Karpas-422 (cell line): ENCODE measurements at regions not wholly inside any gene's neighbourhood (a gene's known extent, or its start where the extent isn't known, plus 50 kb on each side); places are given as distances from the start of the nearest gene placed in this dataset.

Experiments used
- DNase-seq: peaks from one replicate; pipeline ENCODE4 v3.0.0-alpha.2; 2015
- H2AFZ ChIP-seq: fragments of 200-600 bp; sonication (generic); 2 replicates; pipeline ENCODE4 v1.6.1; 2014; ENCODE audit warnings: antibody characterized with exemption, low read length, mixed read lengths
- H3K27ac ChIP-seq: fragments of 200-600 bp; sonication (generic); 2 replicates; pipeline ENCODE4 v1.5.1; 2014; ENCODE audit warnings: mild to moderate bottlenecking, low read length, moderate library complexity
- H3K27me3 ChIP-seq: fragments of 200-600 bp; sonication (generic); 2 replicates; pipeline ENCODE4 v1.6.1; 2014; ENCODE audit warnings: low read length, mixed read lengths
- H3K36me3 ChIP-seq: fragments of 200-600 bp; sonication (generic); 2 replicates; pipeline ENCODE4 v1.6.1; 2014; ENCODE audit warnings: low read length, mixed read lengths; ENCODE audit not compliant: insufficient read depth
- H3K4me1 ChIP-seq: fragments of 200-600 bp; sonication (generic); 2 replicates; pipeline ENCODE4 v1.6.1; 2014; ENCODE audit warnings: mild to moderate bottlenecking, low read length, mixed read lengths
- H3K4me2 ChIP-seq: fragments of 200-600 bp; sonication (generic); 2 replicates; pipeline ENCODE4 v1.6.1; 2014; ENCODE audit warnings: low read length, low read depth, mild to moderate bottlenecking; ENCODE audit not compliant: poor library complexity, severe bottlenecking
- H3K4me3 ChIP-seq: fragments of 200-600 bp; sonication (generic); 2 replicates; pipeline ENCODE4 v1.5.1; 2014; ENCODE audit warnings: mild to moderate bottlenecking, antibody characterized with exemption, low read length, mixed read lengths
- H3K79me2 ChIP-seq: fragments of 200-600 bp; sonication (generic); 2 replicates; pipeline ENCODE4 v1.6.1; 2014; ENCODE audit warnings: mild to moderate bottlenecking, low read length, mixed read lengths
- H3K9ac ChIP-seq: fragments of 200-600 bp; sonication (generic); 2 replicates; pipeline ENCODE4 v1.6.0; 2014; ENCODE audit warnings: low read length
- H3K9me2 ChIP-seq: fragments of 200-600 bp; sonication (generic), shearing (Covaris generic); replicated peaks from 2 replicates; pipeline ENCODE4 v1.6.0; 2014; ENCODE audit warnings: mild to moderate bottlenecking, low read length, moderate library complexity; ENCODE audit not compliant: insufficient read depth
- H3K9me3 ChIP-seq: fragments of 300-700, 200-600 bp; sonication (generic); 2 replicates; pipeline ENCODE4 v1.6.1; 2014; ENCODE audit warnings: low read length, mixed read lengths
- H4K20me1 ChIP-seq: fragments of 200-600 bp; sonication (generic); 2 replicates; pipeline ENCODE4 v1.6.1; 2014; ENCODE audit warnings: mild to moderate bottlenecking, antibody characterized with exemption, low read length, low read depth; ENCODE audit not compliant: insufficient read depth

- Histone ChIP-seq H3K27me3 (no peaks in the 10 kb centered on the region), H2AFZ (no peak overlapping the region), H3K27ac (no peak overlapping the region), H4K20me1 (no peaks in the 10 kb centered on the region), H3K79me2 (no peaks in the 10 kb centered on the region), H3K4me2 (no peak overlapping the region), H3K9ac (no peak overlapping the region), H3K9me2 (no peaks in the 10 kb centered on the region), H3K36me3 (no peaks in the 10 kb centered on the region), H3K9me3 (no peaks in the 10 kb centered on the region; the same call in 1 of the 2 replicates), H3K4me3 (no peak overlapping the region), H3K4me1 (no peaks in the 10 kb centered on the region)
- no peak for DNase-seq
Observed at GRCh38 chr10:131778842-131779241, 122.0 kb upstream of the PPP2R2D start.

GRCh38 chr10:131779661-131780394 is 121.0 kb upstream of the PPP2R2D start:
- Histone ChIP-seq H3K4me3 (no peak overlapping the region), H4K20me1 (no peaks in the 10 kb centered on the region), H3K4me1 (no peaks in the 10 kb centered on the region), H3K79me2 (no peaks in the 10 kb centered on the region), H3K27me3 (no peaks in the 10 kb centered on the region), H3K9ac (no peak overlapping the region), H2AFZ (no peak overlapping the region), H3K4me2 (no peak overlapping the region), H3K9me3 (no peaks in the 10 kb centered on the region; the same call in 1 of the 2 replicates), H3K36me3 (no peaks in the 10 kb centered on the region), H3K9me2 (no peaks in the 10 kb centered on the region), H3K27ac (no peak overlapping the region)
- no peak for DNase-seq

GRCh38 chr10:131781076-131781475 is 119.7 kb upstream of the PPP2R2D start:
- Histone ChIP-seq H3K36me3 (no peaks in the 10 kb centered on the region), H3K9me3 (no peaks in the 10 kb centered on the region; the same call in 1 of the 2 replicates), H3K4me3 (no peak overlapping the region), H2AFZ (no peak overlapping the region), H3K27ac (no peak overlapping the region), H3K9ac (no peak overlapping the region), H3K27me3 (no peaks in the 10 kb centered on the region), H4K20me1 (no peaks in the 10 kb centered on the region), H3K79me2 (no peaks in the 10 kb centered on the region), H3K9me2 (no peaks in the 10 kb centered on the region), H3K4me2 (no peak overlapping the region), H3K4me1 (no peaks in the 10 kb centered on the region)
- no peak for DNase-seq

GRCh38 chr10:131781791-131782190 is 119.0 kb upstream of the PPP2R2D start:
- H3K27ac ChIP-seq = no peak overlapping the region
- no peak overlapping the region for H3K4me3 ChIP-seq
- no peaks in the 10 kb centered on the region for H4K20me1 ChIP-seq
- no peak overlapping the region for H3K4me2 ChIP-seq
- H3K9ac ChIP-seq = no peak overlapping the region
- no peaks in the 10 kb centered on the region; the same call in 1 of the 2 replicates for H3K9me3 ChIP-seq
- no peaks in the 10 kb centered on the region for H3K27me3 ChIP-seq
- no peaks in the 10 kb centered on the region for H3K79me2 ChIP-seq
- no peaks in the 10 kb centered on the region for H3K9me2 ChIP-seq
- no peak overlapping the region for H2AFZ ChIP-seq
- DNase-seq = no peak
- no peaks in the 10 kb centered on the region for H3K36me3 ChIP-seq
- no peaks in the 10 kb centered on the region for H3K4me1 ChIP-seq

GRCh38 chr10:131784363-131785120 is 116.3 kb upstream of the PPP2R2D start:
- Histone ChIP-seq H3K4me2 (no peak overlapping the region), H3K4me3 (no peak overlapping the region), H2AFZ (no peak overlapping the region), H3K27me3 (no peaks in the 10 kb centered on the region; the same call in 1 of the 2 replicates), H4K20me1 (no peaks in the 10 kb centered on the region), H3K79me2 (no peaks in the 10 kb centered on the region), H3K27ac (no peak overlapping the region), H3K4me1 (no peaks in the 10 kb centered on the region), H3K9me2 (no peaks in the 10 kb centered on the region), H3K36me3 (no peaks in the 10 kb centered on the region), H3K9me3 (no peaks in the 10 kb centered on the region), H3K9ac (no peak overlapping the region)
- DNase-seq = no peak

- Histone ChIP-seq H3K36me3 (no peaks in the 10 kb centered on the region), H3K9me3 (no peaks in the 10 kb centered on the region), H3K4me1 (no peaks in the 10 kb centered on the region), H3K9ac (no peak overlapping the region), H2AFZ (no peak overlapping the region), H3K4me2 (no peak overlapping the region), H3K9me2 (no peaks in the 10 kb centered on the region), H4K20me1 (no peaks in the 10 kb centered on the region), H3K27ac (no peak overlapping the region), H3K27me3 (no peaks in the 10 kb centered on the region; the same call in 1 of the 2 replicates), H3K4me3 (no peak overlapping the region), H3K79me2 (no peaks in the 10 kb centered on the region)
- no peak for DNase-seq
Observed at GRCh38 chr10:131785121-131785460, 115.7 kb upstream of the PPP2R2D start.

GRCh38 chr10:131786756-131787605 is 113.8 kb upstream of the PPP2R2D start:
- Histone ChIP-seq H3K9ac (no peak overlapping the region), H3K27me3 (no peaks in the 10 kb centered on the region; the same call in 1 of the 2 replicates), H3K27ac (no peak overlapping the region), H3K79me2 (no peaks in the 10 kb centered on the region), H3K4me3 (no peak overlapping the region), H3K4me1 (no peaks in the 10 kb centered on the region), H3K4me2 (no peak overlapping the region), H4K20me1 (no peaks in the 10 kb centered on the region), H3K9me3 (no peaks in the 10 kb centered on the region), H3K9me2 (no peaks in the 10 kb centered on the region), H2AFZ (no peak overlapping the region), H3K36me3 (no peaks in the 10 kb centered on the region)
- peak; percentile 77 for DNase-seq

GRCh38 chr10:131787961-131788360 is 112.8 kb upstream of the PPP2R2D start:
- Histone ChIP-seq H3K27ac (no peak overlapping the region), H2AFZ (no peak overlapping the region), H3K9me2 (no peaks in the 10 kb centered on the region), H3K79me2 (no peaks in the 10 kb centered on the region), H3K4me2 (no peak overlapping the region), H3K36me3 (no peaks in the 10 kb centered on the region), H3K9ac (no peak overlapping the region), H3K4me3 (no peak overlapping the region), H4K20me1 (no peaks in the 10 kb centered on the region), H3K27me3 (no peaks in the 10 kb centered on the region; the same call in 1 of the 2 replicates), H3K9me3 (no peaks in the 10 kb centered on the region), H3K4me1 (no peaks in the 10 kb centered on the region)
- DNase-seq = no peak
